HG03575 (cell line): ENCODE measurements at regions not wholly inside any gene's neighbourhood (a gene's known extent, or its start where the extent isn't known, plus 50 kb on each side); places are given as distances from the start of the nearest gene placed in this dataset.
"Not testable (repeated sequence)": the region's sequence is repeated elsewhere in the genome, so short reads cannot be mapped to it uniquely, and the experiment has no call there.

Experiments used
- ATAC-seq: cut with Tn5 transposase; IDR thresholded peaks from one replicate; pipeline ENCODE4 v1.9.1; 2021; ENCODE audit not compliant: unreplicated experiment, insufficient number of reproducible peaks, low FRiP score; ENCODE audit errors: extremely low read depth

GRCh38 chr11:87897071-87897470, 278.2 kb downstream of the RAB38 start:
- no peak for ATAC-seq

DNA sequence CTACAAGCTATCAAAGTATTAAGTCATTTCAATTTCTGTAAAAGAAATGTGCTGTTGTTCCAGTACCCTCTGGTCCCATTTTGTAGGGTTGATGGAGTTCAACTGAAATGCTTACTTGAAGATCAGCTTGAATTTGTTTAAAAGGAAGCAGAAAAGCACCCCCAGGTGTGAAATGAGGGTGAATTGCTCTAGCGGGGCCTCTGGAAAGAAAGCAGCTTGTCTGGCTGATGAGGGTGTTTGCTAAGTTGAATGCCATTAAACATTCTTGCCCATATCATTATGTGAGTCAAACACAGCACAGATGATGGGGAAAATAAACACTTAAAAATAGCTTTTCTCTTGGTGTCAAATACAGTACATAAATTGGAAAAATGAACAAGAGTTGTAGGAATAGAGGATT, 280.3 kb downstream of the RAB38 start:
- no peak for ATAC-seq

DNA sequence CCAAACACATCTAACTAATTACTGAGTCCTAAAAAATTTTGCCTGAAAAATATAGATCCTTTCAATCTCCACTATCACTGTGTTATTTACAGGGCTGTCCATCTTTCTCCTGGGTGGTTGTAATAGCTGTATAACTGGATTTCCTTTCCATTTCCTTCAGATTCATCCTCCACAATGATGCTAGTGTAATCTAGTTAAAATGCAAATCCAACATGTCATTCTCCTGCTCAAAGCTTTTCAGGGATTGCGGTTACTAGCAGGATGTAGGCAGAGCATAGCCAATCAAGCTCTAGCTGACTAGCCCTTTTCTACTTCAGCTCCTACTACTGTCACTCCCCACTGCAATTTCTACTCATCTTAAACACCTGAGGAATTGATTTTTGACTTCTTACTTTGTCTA, 283.0 kb downstream of the RAB38 start:
- ATAC-seq = no peak

GRCh38 chr11:87889126-87889525, 286.1 kb downstream of the RAB38 start:
- no peak for ATAC-seq

DNA sequence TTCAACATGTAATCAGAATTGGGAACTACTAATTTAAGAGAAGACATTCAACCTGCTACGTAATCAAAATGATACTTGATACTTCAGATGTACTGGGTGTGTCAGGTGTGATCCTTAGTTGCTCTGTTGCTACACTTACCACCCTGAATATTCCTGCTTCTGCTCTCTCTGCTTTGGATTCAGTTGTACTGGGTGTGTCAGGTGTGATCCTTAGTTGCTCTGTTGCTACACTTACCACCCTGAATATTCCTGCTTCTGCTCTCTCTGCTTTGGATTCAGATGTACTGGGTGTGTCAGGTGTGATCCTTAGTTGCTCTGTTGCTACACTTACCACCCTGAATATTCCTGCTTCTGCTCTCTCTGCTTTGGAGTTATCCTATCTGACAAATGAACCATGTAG, 290.2 kb downstream of the RAB38 start:
- not testable (repeated sequence) for ATAC-seq

DNA sequence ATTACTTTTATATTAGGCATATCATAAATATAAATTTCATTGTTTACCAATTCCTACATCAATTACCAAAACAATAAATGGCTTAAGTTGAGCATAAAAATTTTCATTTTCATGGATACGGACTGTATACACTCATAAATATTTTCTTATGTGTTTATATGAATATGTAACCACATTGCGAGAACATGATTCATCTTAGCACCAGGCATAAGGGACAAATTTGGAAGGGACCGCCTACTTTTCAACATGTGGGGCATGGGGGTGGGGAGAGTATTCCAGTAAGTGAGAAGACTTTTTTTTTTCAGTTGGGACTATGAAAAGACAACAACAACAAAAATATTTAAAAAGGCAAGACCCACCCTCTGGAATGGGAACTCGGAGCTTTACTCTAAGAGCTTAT, 296.1 kb downstream of the RAB38 start:
- ATAC-seq = no peak

GRCh38 chr11:87878373-87878825, 296.8 kb downstream of the RAB38 start:
- ATAC-seq = no peak

DNA sequence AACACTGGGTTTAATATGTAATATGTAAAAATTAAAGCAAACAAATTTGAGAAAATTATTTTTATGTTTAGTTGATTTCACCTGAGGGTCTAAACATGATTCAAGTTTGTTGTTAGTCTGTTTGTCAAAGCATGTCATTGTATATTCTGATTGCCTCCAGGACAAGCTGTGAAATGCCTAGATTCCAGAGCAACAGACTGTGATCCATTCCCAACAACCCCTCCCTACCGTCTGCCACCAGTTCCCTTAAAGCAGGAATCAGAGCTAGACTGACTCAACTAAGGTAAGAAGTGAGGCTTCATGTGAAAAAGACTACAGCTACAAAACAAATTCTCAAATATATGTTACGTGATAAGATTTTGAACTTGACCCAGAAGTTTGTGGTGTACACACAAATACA, 304.2 kb downstream of the RAB38 start:
- ATAC-seq = no peak

DNA sequence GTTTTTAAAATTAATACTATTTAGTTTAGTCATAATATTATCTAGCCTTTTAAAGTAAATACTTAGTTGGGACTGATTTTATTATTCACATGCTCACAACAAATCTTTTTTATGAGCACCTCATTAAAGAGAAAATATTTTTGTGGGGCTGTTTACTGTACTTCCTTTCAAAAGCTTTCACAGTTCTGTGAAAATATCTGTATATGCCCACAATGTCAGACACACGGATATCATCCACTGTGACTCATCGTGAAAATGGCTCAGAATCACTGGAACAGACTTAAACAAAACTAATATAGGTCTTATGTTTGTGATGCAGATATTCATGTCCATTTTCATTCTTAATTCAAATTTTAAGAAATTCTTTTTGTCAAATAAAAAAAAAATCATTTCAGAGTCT, 305.2 kb downstream of the RAB38 start:
- ATAC-seq = no peak

- no peak for ATAC-seq
Measured at GRCh38 chr11:87866951-87867350, 308.3 kb downstream of the RAB38 start.

DNA sequence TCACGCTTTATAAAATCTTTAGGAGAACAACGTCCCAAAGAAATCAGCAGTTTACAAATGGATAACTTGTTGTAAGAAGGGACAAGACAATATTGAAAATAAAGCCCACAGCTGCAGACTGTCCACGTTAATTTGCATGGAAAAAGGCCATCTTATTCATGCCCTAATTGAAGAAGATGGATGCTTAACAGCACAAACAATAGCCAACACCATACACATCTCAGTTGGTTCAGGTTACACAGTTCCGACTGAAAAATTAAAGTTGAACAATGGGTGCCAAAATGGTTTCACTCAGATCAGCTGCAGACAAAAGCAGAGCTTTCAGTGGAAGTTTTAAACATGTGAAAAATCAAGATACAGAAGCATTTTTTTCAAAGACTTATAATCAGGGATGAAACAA, 314.2 kb downstream of the RAB38 start:
- ATAC-seq = no peak

DNA sequence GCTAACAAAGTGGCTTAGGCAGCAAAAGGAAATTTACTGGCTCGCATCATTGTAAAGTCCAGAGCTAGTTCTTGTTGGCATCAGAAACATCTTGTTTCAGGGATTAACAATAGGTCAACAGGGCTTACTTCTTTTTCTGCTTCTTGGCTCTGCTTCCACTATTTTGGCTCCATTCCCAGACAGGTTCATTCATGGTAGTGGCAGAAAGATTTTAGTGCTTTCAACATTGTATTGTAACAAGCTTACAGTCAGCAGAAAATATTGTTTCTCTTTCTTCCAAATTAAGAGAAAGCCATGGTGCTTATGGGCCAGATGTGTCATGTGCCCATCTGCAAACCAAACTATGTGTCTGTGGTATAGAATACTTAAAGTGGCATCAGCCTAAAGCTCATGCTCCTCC, 315.6 kb downstream of the RAB38 start:
- ATAC-seq = no peak

GRCh38 chr11:87851827-87852226, 323.4 kb downstream of the RAB38 start:
- no peak for ATAC-seq

DNA sequence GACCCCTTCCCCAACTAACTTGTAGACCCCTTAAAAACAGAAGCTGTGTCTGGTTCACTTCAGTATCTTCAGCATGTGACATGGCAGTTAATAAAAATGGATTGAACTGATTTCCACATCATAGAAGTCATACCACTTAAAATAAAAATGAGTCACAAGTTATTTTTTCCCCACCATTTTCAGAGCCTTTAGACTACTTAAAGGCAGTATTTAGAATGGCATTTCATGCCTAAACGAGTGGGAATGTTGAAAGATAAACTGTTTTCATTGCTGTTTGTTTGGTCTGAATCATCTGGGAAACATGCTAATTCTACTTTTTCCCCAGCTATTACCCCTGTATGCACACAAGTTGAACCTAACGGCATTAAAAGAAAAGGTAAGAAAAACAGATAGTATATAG, 324.0 kb downstream of the RAB38 start:
- no peak for ATAC-seq

DNA sequence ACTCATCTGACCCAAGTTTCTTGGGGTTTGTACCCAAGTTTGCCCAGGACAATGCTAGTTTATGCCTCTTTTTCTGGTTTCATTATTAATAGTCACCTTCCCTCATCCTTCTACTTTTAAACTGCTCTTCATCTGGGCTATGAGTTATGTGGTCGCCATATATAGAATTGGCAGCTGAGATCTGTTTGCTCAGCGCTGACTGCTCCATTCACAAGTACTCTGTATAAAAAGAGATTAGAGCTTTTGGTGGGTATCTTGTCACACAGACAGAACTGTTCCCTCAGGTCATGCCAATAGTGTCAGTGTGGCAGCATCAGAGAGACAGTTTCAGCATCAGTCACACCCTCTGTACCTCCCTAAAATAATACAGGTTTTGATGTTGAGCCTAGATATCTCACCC, 326.0 kb downstream of the RAB38 start:
- no peak for ATAC-seq

- ATAC-seq = no peak
Measured at GRCh38 chr11:87840786-87841185, 334.5 kb downstream of the RAB38 start.

DNA sequence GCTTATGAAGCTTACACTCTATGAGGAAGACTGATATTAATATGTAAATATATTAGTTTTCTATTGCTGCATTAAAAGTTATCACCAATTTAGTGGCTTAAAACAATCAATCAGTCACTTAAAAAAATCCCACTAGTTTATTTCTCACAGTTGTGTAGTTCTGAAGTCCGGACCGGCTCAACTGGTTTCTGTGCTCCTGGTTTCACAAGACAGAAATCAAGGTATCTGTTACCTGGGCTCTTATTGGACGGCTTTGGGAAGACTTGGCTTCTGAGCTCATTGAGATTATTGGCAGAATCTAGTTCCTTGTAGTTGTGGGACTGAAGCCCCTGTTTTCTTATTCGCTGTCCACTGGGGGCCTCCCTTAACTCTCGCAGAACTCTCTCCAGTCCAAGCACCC, 343.0 kb downstream of the RAB38 start:
- no peak for ATAC-seq

- ATAC-seq = no peak
Measured at GRCh38 chr11:87820011-87820410, 355.2 kb downstream of the RAB38 start.

- ATAC-seq = no peak
Measured at GRCh38 chr11:87819151-87819550, 356.1 kb downstream of the RAB38 start.

DNA sequence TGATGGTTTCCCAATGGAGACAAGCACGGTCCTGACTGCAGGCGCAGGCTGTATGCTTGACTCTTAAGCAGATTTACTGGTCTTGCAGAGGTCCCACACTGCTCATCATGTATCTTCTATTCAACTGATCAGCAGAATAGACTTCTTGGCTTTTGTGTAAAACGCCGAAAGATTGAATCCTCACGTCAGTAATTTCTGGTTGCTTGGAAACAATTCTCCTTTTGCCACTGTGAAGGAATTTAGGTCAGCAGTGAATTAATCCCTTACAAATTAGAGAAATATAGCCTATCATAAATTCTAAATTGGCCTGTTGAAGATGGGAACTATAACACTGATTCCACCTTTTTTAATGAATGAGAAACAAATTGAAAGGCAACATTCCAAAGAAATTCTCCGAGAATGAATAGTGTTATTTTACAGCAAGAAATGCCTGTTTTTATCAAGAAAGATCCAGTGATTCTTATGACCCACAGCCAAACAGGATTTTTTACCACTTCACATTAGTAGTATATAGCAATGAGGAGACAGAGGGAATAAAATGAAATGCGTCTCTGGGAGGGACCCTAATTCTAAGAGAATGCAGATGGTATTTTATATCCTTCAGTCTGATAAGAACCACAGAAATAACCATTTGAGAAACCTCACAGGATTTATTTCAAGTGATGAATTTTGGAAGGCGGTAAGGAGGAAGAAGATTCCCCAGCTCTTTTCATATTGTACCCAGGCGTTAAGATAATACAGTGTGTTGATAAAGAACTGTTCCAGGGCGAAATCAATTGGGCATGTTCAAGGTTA, 362.5 kb downstream of the RAB38 start:
- ATAC-seq = no peak

GRCh38 chr11:87810486-87810885, 364.8 kb downstream of the RAB38 start:
- no peak for ATAC-seq
